Neural cell (in vitro differentiated cells): ENCODE measurements at regions not wholly inside any gene's neighbourhood (a gene's known extent, or its start where the extent isn't known, plus 50 kb on each side); places are given as distances from the start of the nearest gene placed in this dataset.

Experiments
- H2AFZ ChIP-seq: fragments of 200-600, 300-800 bp; sonication (generic), shearing (Covaris generic); 2 replicates; pipeline ENCODE4 v1.6.0; 2014; ENCODE audit warnings: low read depth, mild to moderate bottlenecking, antibody characterized with exemption, low read length, moderate library complexity
- H3F3A ChIP-seq: fragments of 200-600 bp; shearing (Covaris generic); 2 replicates; pipeline ENCODE4 v1.6.1; 2016; ENCODE audit warnings: mild to moderate bottlenecking, moderate library complexity, mixed read lengths, antibody characterized with exemption, low read length; ENCODE audit not compliant: insufficient read depth, poor library complexity, severe bottlenecking
- H3K27ac ChIP-seq: fragments of 200-600, 300-800 bp; sonication (generic), shearing (Covaris generic); 2 replicates; pipeline ENCODE4 v1.5.1; 2014; ENCODE audit warnings: mild to moderate bottlenecking, low read length, moderate library complexity
- H3K27me3 ChIP-seq: fragments of 300-800, 200-600 bp; sonication (generic), shearing (Covaris generic); 2 replicates; pipeline ENCODE4 v1.6.0; 2014; ENCODE audit warnings: mild to moderate bottlenecking, low read depth, low read length, moderate library complexity; ENCODE audit not compliant: insufficient read depth
- H3K36me3 ChIP-seq: fragments of 300-800, 200-600 bp; sonication (generic), shearing (Covaris generic); 2 replicates; pipeline ENCODE4 v1.5.1; 2014; ENCODE audit warnings: mild to moderate bottlenecking, antibody characterized with exemption, low read length, moderate library complexity; ENCODE audit not compliant: insufficient read depth
- H3K4me2 ChIP-seq: fragments of 300-800, 200-600 bp; sonication (generic), shearing (Covaris generic); 2 replicates; pipeline ENCODE4 v1.6.0; 2014; ENCODE audit warnings: mild to moderate bottlenecking, low read length
- H3K4me3 ChIP-seq: fragments of 300-800, 200-600 bp; sonication (generic), shearing (Covaris generic); 2 replicates; pipeline ENCODE4 v1.5.1; 2014; ENCODE audit warnings: mild to moderate bottlenecking, low read length, moderate library complexity
- H3K79me2 ChIP-seq: fragments of 200-600 bp; shearing (Covaris generic); replicated peaks from 2 replicates; pipeline ENCODE4 v1.6.0; 2014; ENCODE audit warnings: mild to moderate bottlenecking, low read length, moderate library complexity; ENCODE audit not compliant: insufficient read depth
- H3K9ac ChIP-seq: fragments of 300-800, 200-600 bp; sonication (generic), shearing (Covaris generic); 2 replicates; pipeline ENCODE4 v1.6.1; 2016; ENCODE audit warnings: mild to moderate bottlenecking, low read length, mixed read lengths
- H3K9me2 ChIP-seq: fragments of 200-600 bp; shearing (Covaris generic); 2 replicates; pipeline ENCODE4 v1.6.1; 2016; ENCODE audit warnings: mild to moderate bottlenecking, low read length, mixed read lengths; ENCODE audit not compliant: insufficient read depth
- H3K9me3 ChIP-seq: fragments of 200-600, 300-800 bp; sonication (generic), shearing (Covaris generic); 2 replicates; pipeline ENCODE4 v1.6.1; 2016; ENCODE audit warnings: mild to moderate bottlenecking, mixed run types, low read length, moderate library complexity, mixed read lengths
- H4K20me1 ChIP-seq: fragments of 200-600 bp; shearing (Covaris generic); 2 replicates; pipeline ENCODE4 v1.6.1; 2016; ENCODE audit warnings: mild to moderate bottlenecking, mixed run types; ENCODE audit not compliant: insufficient read depth
- EP300 ChIP-seq: fragments of 450-650 bp; conservative IDR thresholded peaks from 2 replicates; pipeline ENCODE4 v1.6.1; 2014; ENCODE audit warnings: antibody characterized with exemption, mild to moderate bottlenecking, moderate library complexity; ENCODE audit not compliant: poor library complexity, severe bottlenecking
- EZH2 ChIP-seq: fragments of 200-600, 300-800 bp; shearing (Covaris generic), sonication (generic); IDR thresholded peaks from 2 replicates; pipeline ENCODE4 v1.6.1; 2014; ENCODE audit warnings: antibody characterized with exemption, low read length, borderline replicate concordance, mild to moderate bottlenecking; ENCODE audit not compliant: insufficient read depth, poor library complexity, severe bottlenecking
- MXI1 ChIP-seq: fragments of 450-650 bp; conservative IDR thresholded peaks from 2 replicates; pipeline ENCODE4 v1.6.1; 2014; ENCODE audit warnings: antibody characterized with exemption, mild to moderate bottlenecking; ENCODE audit not compliant: poor library complexity, severe bottlenecking
- POLR2AphosphoS5 ChIP-seq: IDR thresholded peaks from 2 replicates; pipeline ENCODE4 v1.6.1; 2012
- RAD21 ChIP-seq: fragments of 450-650 bp; conservative IDR thresholded peaks from 2 replicates; pipeline ENCODE4 v1.6.1; 2014; ENCODE audit warnings: antibody characterized with exemption, mild to moderate bottlenecking, moderate library complexity
- SMC3 ChIP-seq: fragments of 450-650 bp; conservative IDR thresholded peaks from 2 replicates; pipeline ENCODE4 v1.6.1; 2014; ENCODE audit warnings: antibody characterized with exemption, mild to moderate bottlenecking, moderate library complexity; ENCODE audit not compliant: poor library complexity
- TAF1 ChIP-seq: IDR thresholded peaks from 2 replicates; pipeline ENCODE4 v1.6.1; 2012; ENCODE audit warnings: low read depth
- TF ChIP-seq, protein P1 (sequence below): fragments of 450-650 bp; IDR thresholded peaks from 2 replicates; pipeline ENCODE4 v1.5.1; 2014; ENCODE audit warnings: antibody characterized with exemption, mild to moderate bottlenecking, moderate library complexity; ENCODE audit not compliant: poor library complexity, severe bottlenecking
- TF ChIP-seq, protein P2 (sequence below): IDR thresholded peaks from 2 replicates; pipeline ENCODE4 v1.6.1; 2012; ENCODE audit warnings: borderline replicate concordance

DNA sequence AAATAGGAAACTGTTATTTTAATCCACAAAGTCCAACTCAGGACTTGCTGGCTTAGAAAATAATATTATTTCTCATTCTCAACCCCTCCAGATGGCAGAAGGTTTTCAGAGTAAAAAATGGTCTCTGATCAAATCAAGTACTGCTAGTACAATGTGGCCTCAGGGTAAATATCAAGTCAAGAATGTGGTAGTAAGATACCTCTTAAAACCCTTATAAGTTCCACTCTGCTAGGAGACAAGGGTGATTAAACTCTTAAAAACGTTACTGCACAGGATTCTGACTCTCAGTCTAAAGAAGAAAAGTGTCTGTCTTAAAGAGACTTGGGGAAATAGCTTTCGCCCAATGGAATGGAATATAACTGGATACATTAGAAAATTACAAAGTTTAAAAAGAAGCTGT is 120.8 kb upstream of the PDE4D start:
- Histone ChIP-seq H4K20me1 (no peaks in the 10 kb centered on the region), H3K4me2 (no peak overlapping the region), H3K36me3 (no peaks in the 10 kb centered on the region), H3K4me3 (no peak overlapping the region), H3K9me3 (no peaks in the 10 kb centered on the region), H3K9me2 (no peaks in the 10 kb centered on the region), H3K79me2 (no peaks in the 10 kb centered on the region), H3K9ac (no peak overlapping the region), H3K27me3 (no peaks in the 10 kb centered on the region), H3F3A (no peaks in the 10 kb centered on the region), H2AFZ (no peak overlapping the region), H3K27ac (no peak overlapping the region)
- TF ChIP-seq EP300 (no peak), MXI1 (no peak), RAD21 (no peak), TAF1 (no peak), EZH2 (no peak), SMC3 (no peak), POLR2AphosphoS5 (no peak)
- TF ChIP-seq, protein P1, sequence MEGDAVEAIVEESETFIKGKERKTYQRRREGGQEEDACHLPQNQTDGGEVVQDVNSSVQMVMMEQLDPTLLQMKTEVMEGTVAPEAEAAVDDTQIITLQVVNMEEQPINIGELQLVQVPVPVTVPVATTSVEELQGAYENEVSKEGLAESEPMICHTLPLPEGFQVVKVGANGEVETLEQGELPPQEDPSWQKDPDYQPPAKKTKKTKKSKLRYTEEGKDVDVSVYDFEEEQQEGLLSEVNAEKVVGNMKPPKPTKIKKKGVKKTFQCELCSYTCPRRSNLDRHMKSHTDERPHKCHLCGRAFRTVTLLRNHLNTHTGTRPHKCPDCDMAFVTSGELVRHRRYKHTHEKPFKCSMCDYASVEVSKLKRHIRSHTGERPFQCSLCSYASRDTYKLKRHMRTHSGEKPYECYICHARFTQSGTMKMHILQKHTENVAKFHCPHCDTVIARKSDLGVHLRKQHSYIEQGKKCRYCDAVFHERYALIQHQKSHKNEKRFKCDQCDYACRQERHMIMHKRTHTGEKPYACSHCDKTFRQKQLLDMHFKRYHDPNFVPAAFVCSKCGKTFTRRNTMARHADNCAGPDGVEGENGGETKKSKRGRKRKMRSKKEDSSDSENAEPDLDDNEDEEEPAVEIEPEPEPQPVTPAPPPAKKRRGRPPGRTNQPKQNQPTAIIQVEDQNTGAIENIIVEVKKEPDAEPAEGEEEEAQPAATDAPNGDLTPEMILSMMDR, result no peak
- TF ChIP-seq, protein P2, sequence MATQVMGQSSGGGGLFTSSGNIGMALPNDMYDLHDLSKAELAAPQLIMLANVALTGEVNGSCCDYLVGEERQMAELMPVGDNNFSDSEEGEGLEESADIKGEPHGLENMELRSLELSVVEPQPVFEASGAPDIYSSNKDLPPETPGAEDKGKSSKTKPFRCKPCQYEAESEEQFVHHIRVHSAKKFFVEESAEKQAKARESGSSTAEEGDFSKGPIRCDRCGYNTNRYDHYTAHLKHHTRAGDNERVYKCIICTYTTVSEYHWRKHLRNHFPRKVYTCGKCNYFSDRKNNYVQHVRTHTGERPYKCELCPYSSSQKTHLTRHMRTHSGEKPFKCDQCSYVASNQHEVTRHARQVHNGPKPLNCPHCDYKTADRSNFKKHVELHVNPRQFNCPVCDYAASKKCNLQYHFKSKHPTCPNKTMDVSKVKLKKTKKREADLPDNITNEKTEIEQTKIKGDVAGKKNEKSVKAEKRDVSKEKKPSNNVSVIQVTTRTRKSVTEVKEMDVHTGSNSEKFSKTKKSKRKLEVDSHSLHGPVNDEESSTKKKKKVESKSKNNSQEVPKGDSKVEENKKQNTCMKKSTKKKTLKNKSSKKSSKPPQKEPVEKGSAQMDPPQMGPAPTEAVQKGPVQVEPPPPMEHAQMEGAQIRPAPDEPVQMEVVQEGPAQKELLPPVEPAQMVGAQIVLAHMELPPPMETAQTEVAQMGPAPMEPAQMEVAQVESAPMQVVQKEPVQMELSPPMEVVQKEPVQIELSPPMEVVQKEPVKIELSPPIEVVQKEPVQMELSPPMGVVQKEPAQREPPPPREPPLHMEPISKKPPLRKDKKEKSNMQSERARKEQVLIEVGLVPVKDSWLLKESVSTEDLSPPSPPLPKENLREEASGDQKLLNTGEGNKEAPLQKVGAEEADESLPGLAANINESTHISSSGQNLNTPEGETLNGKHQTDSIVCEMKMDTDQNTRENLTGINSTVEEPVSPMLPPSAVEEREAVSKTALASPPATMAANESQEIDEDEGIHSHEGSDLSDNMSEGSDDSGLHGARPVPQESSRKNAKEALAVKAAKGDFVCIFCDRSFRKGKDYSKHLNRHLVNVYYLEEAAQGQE, result no peak

DNA sequence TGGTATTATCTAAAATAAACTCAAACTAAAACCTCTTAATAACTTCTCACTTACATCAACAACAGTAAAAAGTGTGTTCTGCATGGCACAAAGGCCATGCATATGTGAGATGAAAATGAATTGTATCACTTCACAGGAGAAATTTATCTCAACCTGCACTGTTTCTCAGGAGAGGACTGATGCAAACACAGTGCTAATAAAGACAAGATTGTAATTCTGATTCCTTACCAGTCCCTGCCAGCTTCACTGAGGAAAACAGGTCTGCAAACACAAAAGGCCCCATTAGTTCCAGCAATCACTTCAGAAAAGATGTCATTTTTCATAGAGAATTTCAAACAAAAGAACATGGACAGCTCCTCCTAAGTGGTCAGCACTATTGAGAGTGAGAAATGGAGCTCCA is 117.3 kb upstream of the PDE4D start:
- Histone ChIP-seq H3K9me2 (no peaks in the 10 kb centered on the region), H3F3A (no peaks in the 10 kb centered on the region), H3K9me3 (no peaks in the 10 kb centered on the region), H3K79me2 (no peaks in the 10 kb centered on the region), H3K27me3 (no peaks in the 10 kb centered on the region), H3K36me3 (no peaks in the 10 kb centered on the region), H3K27ac (no peak overlapping the region), H4K20me1 (no peaks in the 10 kb centered on the region), H3K9ac (no peak overlapping the region), H2AFZ (no peak overlapping the region), H3K4me3 (no peak overlapping the region), H3K4me2 (no peak overlapping the region)
- no peak for TF ChIP-seq SMC3
- no peak for TF ChIP-seq TAF1
- no peak for TF ChIP-seq RAD21
- TF ChIP-seq, protein P2, result no peak
- TF ChIP-seq EZH2, result no peak
- TF ChIP-seq POLR2AphosphoS5, result no peak
- TF ChIP-seq EP300, result no peak
- TF ChIP-seq, protein P1, result no peak
- TF ChIP-seq MXI1, result no peak
